ENCODE measurements at regions not wholly inside any gene's neighbourhood (a gene's known extent, or its start where the extent isn't known, plus 50 kb on each side); places are given as distances from the start of the nearest gene placed in this dataset.

- Mint-ChIP-seq H3K9me3 (no peaks in the 10 kb centered on the region), H3K27ac (no peak overlapping the region), H3K27me3 (no peaks in the 10 kb centered on the region), H3K4me3 (no peak overlapping the region), H3K36me3 (no peaks in the 10 kb centered on the region), H3K4me1 (ENCODE audit: unreplicated experiment) (peaks cover 3% of the 10 kb centered on the region)
- DNase-seq (ENCODE audit: extremely low spot score, unreplicated experiment) = no peak
- no peak for TF ChIP-seq CTCF (conservative IDR thresholded peaks at IDR 0.05)
Observed at GRCh38 chr12:78671295-78671694, 193.3 kb upstream of the SYT1 start.

- H3K27me3 Mint-ChIP-seq = no peaks in the 10 kb centered on the region
- H3K36me3 Mint-ChIP-seq = no peaks in the 10 kb centered on the region
- no peak overlapping the region for H3K27ac Mint-ChIP-seq
- H3K9me3 Mint-ChIP-seq = no peaks in the 10 kb centered on the region
- no peak for DNase-seq (ENCODE audit: extremely low spot score, unreplicated experiment)
- H3K4me1 Mint-ChIP-seq (ENCODE audit: unreplicated experiment) = peaks cover 3% of the 10 kb centered on the region
- H3K4me3 Mint-ChIP-seq = no peak overlapping the region
- no peak for TF ChIP-seq CTCF (conservative IDR thresholded peaks at IDR 0.05)
Observed at GRCh38 chr12:78672033-78672432, 192.5 kb upstream of the SYT1 start.

- Mint-ChIP-seq H3K4me1 (ENCODE audit: unreplicated experiment) (peaks cover 3% of the 10 kb centered on the region), H3K4me3 (no peak overlapping the region), H3K9me3 (no peaks in the 10 kb centered on the region), H3K36me3 (no peaks in the 10 kb centered on the region), H3K27ac (no peak overlapping the region), H3K27me3 (no peaks in the 10 kb centered on the region)
- no peak for DNase-seq (ENCODE audit: extremely low spot score, unreplicated experiment)
- TF ChIP-seq CTCF (conservative IDR thresholded peaks at IDR 0.05) = no peak
Observed at GRCh38 chr12:78674311-78675090, 190.1 kb upstream of the SYT1 start.

- no peaks in the 10 kb centered on the region for H3K27me3 Mint-ChIP-seq
- no peak overlapping the region for H3K4me3 Mint-ChIP-seq
- no peaks in the 10 kb centered on the region for H3K9me3 Mint-ChIP-seq
- H3K36me3 Mint-ChIP-seq = no peaks in the 10 kb centered on the region
- H3K27ac Mint-ChIP-seq = no peak overlapping the region
- H3K4me1 Mint-ChIP-seq (ENCODE audit: unreplicated experiment) = no peaks in the 10 kb centered on the region
- no peak for TF ChIP-seq CTCF (conservative IDR thresholded peaks at IDR 0.05)
- DNase-seq (ENCODE audit: extremely low spot score, unreplicated experiment) = no peak
Observed at GRCh38 chr12:78680596-78680995, 184.0 kb upstream of the SYT1 start.

GRCh38 chr12:78683031-78683430 lies 181.5 kb upstream of the SYT1 start:
- no peaks in the 10 kb centered on the region for H3K9me3 Mint-ChIP-seq
- no peaks in the 10 kb centered on the region for H3K36me3 Mint-ChIP-seq
- no peaks in the 10 kb centered on the region for H3K27me3 Mint-ChIP-seq
- H3K27ac Mint-ChIP-seq = no peak overlapping the region
- H3K4me3 Mint-ChIP-seq = no peak overlapping the region
- TF ChIP-seq CTCF (conservative IDR thresholded peaks at IDR 0.05) = no peak
- DNase-seq (ENCODE audit: extremely low spot score, unreplicated experiment) = no peak
- peaks cover 4% of the 10 kb centered on the region for H3K4me1 Mint-ChIP-seq (ENCODE audit: unreplicated experiment)

All from type B pancreatic cell (in vitro differentiated cells).